UCSD-AML1 (cell line): ENCODE measurements at regions not wholly inside any gene's neighbourhood (a gene's known extent, or its start where the extent isn't known, plus 50 kb on each side); places are given as distances from the start of the nearest gene placed in this dataset.

Experiments used
- DNase-seq: peaks from one replicate; lab custom pipeline; 2025; ENCODE audit not compliant: unreplicated experiment; lab: John Stamatoyannopoulos, UW

GRCh38 chr9:115250621-115251032 lies 132.7 kb upstream of the TNC start:
- DNase-seq: no peak

- no peak for DNase-seq
Measured at GRCh38 chr9:115254287-115255180, 136.6 kb upstream of the TNC start.

DNA sequence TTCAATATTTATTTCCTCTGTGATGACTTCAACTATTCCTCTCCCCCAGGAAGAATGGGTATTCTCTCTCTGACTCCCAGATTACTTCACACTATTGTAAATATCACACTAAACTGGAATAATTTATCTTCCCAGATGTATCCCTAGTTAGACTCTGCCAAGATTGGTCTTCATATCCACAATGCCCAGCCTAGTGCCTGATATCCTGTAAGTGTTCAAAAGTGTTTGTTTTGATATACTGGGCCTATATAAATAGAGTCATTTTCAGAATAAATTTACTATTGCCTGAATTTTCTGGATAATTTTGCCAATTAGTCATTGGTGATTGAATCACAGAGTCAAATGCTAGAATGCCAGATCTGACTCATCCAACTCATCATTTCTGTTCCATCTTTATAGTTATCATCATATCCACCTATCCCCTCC lies 143.7 kb upstream of the TNC start:
- DNase-seq: no peak

- DNase-seq: no peak
Measured at GRCh38 chr9:115262477-115262876, 144.5 kb upstream of the TNC start.

DNA sequence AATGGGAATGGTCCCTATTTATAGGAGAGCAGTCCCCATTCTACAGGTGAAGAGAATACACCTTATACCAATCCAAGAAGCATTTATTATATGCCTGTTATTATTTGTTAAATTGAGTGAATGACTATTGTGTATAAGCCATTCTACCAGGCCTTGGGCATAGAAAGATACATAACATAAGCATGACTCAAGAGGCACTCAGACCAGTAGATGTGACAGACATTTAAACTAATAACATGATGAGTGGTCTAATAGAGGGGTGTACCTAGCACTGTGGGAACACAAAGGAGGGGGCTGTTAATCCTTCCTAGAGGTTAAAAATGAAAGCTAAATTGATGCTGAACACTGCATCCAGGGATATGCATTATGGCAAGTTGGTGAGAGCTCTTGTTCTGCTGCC lies 145.0 kb upstream of the TNC start:
- no peak for DNase-seq

GRCh38 chr9:115263371-115264075 lies 145.6 kb upstream of the TNC start:
- no peak for DNase-seq

GRCh38 chr9:115264313-115264712 lies 146.4 kb upstream of the TNC start:
- DNase-seq: no peak

DNA sequence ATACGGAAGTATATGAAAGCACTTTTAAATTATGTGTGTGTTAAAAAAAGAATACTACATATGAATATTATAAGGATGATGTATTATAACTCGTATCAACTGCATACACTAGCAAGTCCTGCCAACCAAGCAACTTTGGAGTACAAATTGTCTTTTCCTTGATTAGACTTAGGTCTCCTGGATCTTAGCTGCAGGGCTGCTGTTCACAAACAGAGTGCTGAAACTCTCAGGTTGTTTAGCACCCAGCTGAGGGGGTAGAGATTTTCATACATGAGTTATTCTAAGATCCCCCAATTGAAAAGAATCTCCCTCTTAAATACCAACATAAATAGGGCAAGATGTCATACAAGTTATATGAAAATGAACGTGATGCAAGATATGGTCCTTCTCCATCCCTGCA lies 149.8 kb upstream of the TNC start:
- DNase-seq: no peak

- no peak for DNase-seq
Measured at GRCh38 chr9:115275753-115276152, 157.8 kb upstream of the TNC start.

DNA sequence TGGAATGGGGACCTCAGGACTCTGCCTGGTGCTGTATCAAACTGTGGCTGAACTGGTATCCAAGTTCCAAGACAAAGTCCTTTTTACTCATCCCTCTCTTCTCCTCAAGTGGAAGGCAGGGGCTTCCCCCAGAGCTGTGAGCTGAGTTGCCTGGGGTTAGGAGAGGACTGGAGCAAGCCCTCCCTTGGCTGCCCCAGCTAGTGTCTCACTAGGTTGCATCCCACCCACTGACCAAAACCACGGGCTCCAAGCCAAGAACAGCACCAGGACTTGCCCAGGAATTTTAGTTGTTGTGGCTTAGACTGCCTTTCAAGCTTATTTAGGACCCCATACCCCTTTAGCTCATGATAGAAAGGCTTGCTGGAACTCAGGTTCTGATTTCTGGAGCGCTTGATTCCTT lies 158.7 kb upstream of the TNC start:
- DNase-seq: no peak

DNA sequence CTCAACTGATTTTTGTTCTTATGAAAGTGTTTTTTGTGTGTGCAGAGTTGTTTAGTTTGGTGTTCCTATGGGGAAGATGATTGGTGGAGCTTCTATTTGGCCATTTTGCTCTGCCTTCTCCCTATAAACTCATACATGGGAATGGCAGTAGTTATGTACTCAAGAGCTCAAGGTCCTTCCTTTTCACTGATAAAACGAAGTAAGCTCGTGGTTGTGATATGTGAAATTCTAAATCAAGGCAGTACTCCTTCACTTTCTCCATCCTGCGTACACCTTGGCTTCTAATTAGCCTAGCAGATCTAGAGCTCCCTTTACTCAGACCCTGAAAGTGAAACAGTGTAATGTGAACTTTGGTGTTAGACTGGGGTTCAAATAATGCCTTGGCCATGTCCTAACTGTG lies 159.3 kb upstream of the TNC start:
- DNase-seq: no peak

GRCh38 chr9:115278326-115279035 lies 160.5 kb upstream of the TNC start:
- DNase-seq: no peak

- DNase-seq: no peak
Measured at GRCh38 chr9:115283395-115283794, 165.4 kb upstream of the TNC start.

DNA sequence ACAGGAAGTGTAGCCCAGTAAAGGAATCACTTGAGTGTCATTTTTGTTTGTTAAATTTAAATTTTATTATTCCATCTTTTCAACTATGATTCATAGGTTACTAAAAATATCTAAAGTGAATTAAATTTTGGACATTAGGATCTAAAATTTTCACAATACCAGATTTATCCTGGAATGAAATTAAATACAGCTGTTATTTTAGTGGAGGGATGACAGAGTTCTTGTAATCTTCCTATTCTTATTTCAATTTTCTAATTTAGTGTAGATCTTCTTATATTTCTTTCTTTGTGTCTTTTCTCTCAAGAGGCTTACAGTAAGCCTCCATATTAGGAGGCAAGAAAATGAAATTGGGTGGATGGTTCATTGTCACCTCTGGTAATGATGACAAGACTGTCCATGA lies 167.9 kb upstream of the TNC start:
- DNase-seq: no peak

DNA sequence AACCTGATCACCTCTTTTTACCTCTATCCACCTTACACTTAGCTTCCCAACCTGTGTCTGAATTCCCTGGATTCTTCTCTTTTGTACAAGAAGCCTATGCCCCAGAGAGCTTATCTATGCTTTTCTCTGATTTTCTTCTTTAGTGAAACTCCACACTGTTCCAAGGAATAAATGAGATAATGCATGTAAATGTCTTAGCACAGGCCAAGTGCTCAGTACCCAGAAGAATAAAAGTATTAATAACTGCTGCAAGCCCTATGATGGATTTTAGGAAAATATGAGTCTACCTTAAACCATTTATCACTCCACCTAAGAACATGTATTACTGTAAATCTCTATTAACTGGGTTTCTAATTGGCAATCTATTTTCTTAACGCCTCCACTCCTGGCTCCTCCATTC lies 168.5 kb upstream of the TNC start:
- no peak for DNase-seq

DNA sequence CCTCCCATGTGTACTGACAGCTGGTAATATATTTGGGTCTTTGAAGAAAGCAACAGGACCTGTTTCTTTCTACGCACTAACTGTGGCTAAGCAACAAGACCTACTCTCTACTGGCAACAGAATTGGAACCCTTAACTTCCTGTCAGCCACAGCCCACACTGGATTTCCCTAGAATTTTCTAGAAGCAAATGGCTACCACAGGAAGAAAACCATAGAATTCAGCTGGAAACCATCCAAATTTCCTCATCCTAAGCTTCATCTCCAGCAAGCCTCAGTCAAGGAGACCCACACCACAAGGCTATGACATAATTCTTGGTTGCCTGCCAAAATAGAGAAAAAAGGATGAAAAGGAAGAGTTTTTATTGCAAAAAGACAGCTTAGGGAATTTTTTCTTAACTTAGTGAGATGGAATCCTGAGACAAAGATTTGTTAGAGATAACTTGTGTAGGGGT lies 171.8 kb upstream of the TNC start:
- DNase-seq: no peak

GRCh38 chr9:115291841-115292240 lies 173.9 kb upstream of the TNC start:
- DNase-seq: no peak

DNA sequence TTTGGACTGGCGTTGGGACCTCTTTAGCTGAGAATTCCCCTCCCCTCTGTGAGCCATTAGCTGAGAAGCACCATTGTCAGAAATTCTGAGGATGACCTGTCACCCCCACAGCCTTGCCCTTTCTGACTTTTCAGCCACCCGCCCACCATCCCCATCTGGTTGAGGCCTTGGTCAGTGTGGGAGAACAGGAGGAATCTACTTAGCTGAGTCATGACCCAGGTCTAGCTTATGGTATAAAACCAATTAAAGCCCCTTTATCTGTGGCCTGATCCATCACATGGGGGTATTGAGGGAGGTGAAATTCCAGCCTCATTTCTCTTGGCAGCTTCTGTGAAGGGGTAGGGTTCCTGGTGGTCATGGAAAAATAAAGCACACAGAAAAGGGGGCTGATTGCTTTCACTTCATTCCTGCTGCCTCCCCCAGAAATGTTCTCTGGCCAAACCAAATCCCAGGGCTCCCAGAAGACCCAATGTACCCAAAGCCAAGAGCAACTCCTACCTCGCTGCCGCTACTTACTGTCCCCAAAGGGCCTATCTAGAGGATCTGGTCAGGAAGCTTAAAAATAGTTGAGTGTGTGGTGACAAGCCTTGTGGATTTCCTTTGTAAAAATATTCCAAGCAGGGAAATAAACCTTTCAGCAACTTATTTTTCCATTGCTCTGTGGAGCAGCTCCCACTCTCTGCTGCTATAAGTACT lies 174.8 kb upstream of the TNC start:
- DNase-seq: no peak

- no peak for DNase-seq
Measured at GRCh38 chr9:115295734-115296133, 177.8 kb upstream of the TNC start.

- no peak for DNase-seq
Measured at GRCh38 chr9:115296831-115297565, 179.0 kb upstream of the TNC start.
